ENCODE measurements at regions not wholly inside any gene's neighbourhood (a gene's known extent, or its start where the extent isn't known, plus 50 kb on each side); places are given as distances from the start of the nearest gene placed in this dataset.

DNA sequence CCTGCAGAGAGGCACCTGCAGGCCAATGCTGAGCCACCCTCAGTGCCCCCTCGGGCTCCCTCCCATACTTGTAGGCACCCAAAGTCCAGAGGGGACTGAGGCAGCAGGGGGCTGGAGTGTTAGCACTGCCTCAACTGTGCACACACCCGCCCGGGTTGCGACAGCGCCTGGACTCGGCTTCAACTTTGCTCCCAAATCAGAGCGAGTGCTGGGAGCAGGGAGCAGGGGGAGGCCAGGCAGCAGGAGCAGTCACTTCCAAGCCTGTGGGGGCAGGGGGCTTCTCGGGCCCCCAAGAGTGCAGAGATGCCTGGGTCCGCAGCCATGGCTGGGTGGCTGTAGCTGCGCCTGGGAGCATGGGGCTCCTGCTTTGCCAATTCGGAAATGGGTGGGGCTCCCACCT, 79.5 kb downstream of the DISP1 start:
- no peak for TF ChIP-seq ESRRG (CRISPR knock-in tag; IDR thresholded peaks at IDR 0.05)
- TF ChIP-seq ZC3H10 (CRISPR knock-in tag; IDR thresholded peaks at IDR 0.05), result no peak
